ENCODE measurements at regions not wholly inside any gene's neighbourhood (a gene's known extent, or its start where the extent isn't known, plus 50 kb on each side); places are given as distances from the start of the nearest gene placed in this dataset.

DNA sequence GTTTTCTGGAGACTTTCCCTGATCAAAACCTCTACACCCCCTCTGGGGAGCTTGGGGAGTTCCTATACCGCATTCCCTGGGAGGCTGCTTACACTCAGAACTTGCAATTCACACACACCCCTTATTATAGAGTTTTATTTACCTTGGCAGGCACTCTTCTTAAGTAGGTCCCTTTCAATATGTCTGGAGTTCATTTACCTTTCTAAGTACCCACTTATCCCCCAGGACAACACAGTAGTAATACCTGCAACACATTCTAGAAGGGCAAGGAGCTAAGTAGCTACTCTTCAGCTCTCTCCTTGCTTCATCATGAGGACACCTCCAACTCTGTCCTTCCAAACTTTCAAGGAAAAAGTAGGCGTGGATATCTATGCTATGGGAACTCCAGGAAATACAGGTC is 127.8 kb upstream of the ANO3 start:
- TF ChIP-seq, protein P1, sequence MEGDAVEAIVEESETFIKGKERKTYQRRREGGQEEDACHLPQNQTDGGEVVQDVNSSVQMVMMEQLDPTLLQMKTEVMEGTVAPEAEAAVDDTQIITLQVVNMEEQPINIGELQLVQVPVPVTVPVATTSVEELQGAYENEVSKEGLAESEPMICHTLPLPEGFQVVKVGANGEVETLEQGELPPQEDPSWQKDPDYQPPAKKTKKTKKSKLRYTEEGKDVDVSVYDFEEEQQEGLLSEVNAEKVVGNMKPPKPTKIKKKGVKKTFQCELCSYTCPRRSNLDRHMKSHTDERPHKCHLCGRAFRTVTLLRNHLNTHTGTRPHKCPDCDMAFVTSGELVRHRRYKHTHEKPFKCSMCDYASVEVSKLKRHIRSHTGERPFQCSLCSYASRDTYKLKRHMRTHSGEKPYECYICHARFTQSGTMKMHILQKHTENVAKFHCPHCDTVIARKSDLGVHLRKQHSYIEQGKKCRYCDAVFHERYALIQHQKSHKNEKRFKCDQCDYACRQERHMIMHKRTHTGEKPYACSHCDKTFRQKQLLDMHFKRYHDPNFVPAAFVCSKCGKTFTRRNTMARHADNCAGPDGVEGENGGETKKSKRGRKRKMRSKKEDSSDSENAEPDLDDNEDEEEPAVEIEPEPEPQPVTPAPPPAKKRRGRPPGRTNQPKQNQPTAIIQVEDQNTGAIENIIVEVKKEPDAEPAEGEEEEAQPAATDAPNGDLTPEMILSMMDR (conservative IDR thresholded peaks at IDR 0.05 in 1 of 2, IDR thresholded peaks at IDR 0.05 in 1 of 2; ENCODE audit: low read depth in 1 of 2, low read length in 2 of 2) = no peak
- no peak for TF ChIP-seq EZH2 (IDR thresholded peaks at IDR 0.05; ENCODE audit: low read length, missing control alignments)

All from fibroblast of lung (primary cell).